Astrocyte (in vitro differentiated cells and primary cell): ENCODE measurements at regions not wholly inside any gene's neighbourhood (a gene's known extent, or its start where the extent isn't known, plus 50 kb on each side); places are given as distances from the start of the nearest gene placed in this dataset.

Experiments
- DNase-seq: peaks from one replicate; pipeline ENCODE4 v3.0.0-alpha.2; 2010; ENCODE audit warnings: low read depth
- FAIRE-seq: peaks from 2 replicates; lab custom pipeline; 2011; peaks lifted over from hg19 to GRCh38; lab: Jason Lieb, UNC
- H2AFZ ChIP-seq: 2 replicates; pipeline ENCODE4 v1.6.0; 2012; ENCODE audit warnings: low read depth, low read length, inconsistent platforms
- H3K27ac ChIP-seq: 2 replicates; pipeline ENCODE4 v1.5.1; 2011; ENCODE audit warnings: low read depth, low read length, inconsistent platforms
- H3K27me3 ChIP-seq: 2 replicates; pipeline ENCODE4 v1.6.0; 2011; ENCODE audit warnings: low read length, inconsistent platforms; ENCODE audit not compliant: insufficient read depth
- H3K36me3 ChIP-seq: 2 replicates; pipeline ENCODE4 v1.5.1; 2011; ENCODE audit warnings: low read length, inconsistent platforms; ENCODE audit not compliant: insufficient read depth
- H3K4me1 ChIP-seq: 2 replicates; pipeline ENCODE4 v1.5.1; 2011; ENCODE audit warnings: low read length, inconsistent platforms; ENCODE audit not compliant: insufficient read depth
- H3K4me2 ChIP-seq: 2 replicates; pipeline ENCODE4 v1.6.0; 2012; ENCODE audit warnings: low read length, inconsistent platforms
- H3K4me3 ChIP-seq: 2 replicates; pipeline ENCODE4 v1.5.1; 2011; ENCODE audit warnings: low read depth, mild to moderate bottlenecking, low read length, inconsistent platforms; ENCODE audit not compliant: insufficient read depth
- H3K79me2 ChIP-seq: 2 replicates; pipeline ENCODE4 v1.6.0; 2012; ENCODE audit warnings: mild to moderate bottlenecking, low read length, inconsistent platforms; ENCODE audit not compliant: insufficient read depth
- H3K9ac ChIP-seq: 2 replicates; pipeline ENCODE4 v1.6.0; 2012; ENCODE audit warnings: mild to moderate bottlenecking, low read length, inconsistent platforms
- H3K9me3 ChIP-seq: 2 replicates; pipeline ENCODE4 v1.5.1; 2012; ENCODE audit warnings: low read depth, mild to moderate bottlenecking, low read length, inconsistent platforms; ENCODE audit not compliant: insufficient read depth
- H4K20me1 ChIP-seq: 2 replicates; pipeline ENCODE4 v1.6.0; 2012; ENCODE audit warnings: low read length, inconsistent platforms; ENCODE audit not compliant: insufficient read depth
- H3K27ac Mint-ChIP-seq: one replicate; pipeline ENCODE4 v1.8.0; 2021; ENCODE audit warnings: mild to moderate bottlenecking, mixed read lengths; ENCODE audit not compliant: unreplicated experiment
- H3K27me3 Mint-ChIP-seq: one replicate; pipeline ENCODE4 v1.8.0; 2021; ENCODE audit warnings: low read depth, mixed read lengths; ENCODE audit not compliant: unreplicated experiment
- H3K36me3 Mint-ChIP-seq: one replicate; pipeline ENCODE4 v1.8.0; 2021; ENCODE audit warnings: low read depth, mixed read lengths; ENCODE audit not compliant: unreplicated experiment
- H3K4me1 Mint-ChIP-seq: one replicate; pipeline ENCODE4 v1.8.0; 2021; ENCODE audit warnings: low read depth, mixed read lengths; ENCODE audit not compliant: unreplicated experiment
- H3K4me3 Mint-ChIP-seq: one replicate; pipeline ENCODE4 v1.8.0; 2021; ENCODE audit warnings: mild to moderate bottlenecking, moderate library complexity, mixed read lengths; ENCODE audit not compliant: unreplicated experiment
- H3K9me3 Mint-ChIP-seq: one replicate; pipeline ENCODE4 v1.8.0; 2021; ENCODE audit warnings: mild to moderate bottlenecking, mixed read lengths; ENCODE audit not compliant: unreplicated experiment
- EZH2 ChIP-seq: IDR thresholded peaks from 2 replicates; pipeline ENCODE4 v1.6.1; 2012; ENCODE audit warnings: mild to moderate bottlenecking, low read length, inconsistent platforms; ENCODE audit not compliant: insufficient read depth
- TF ChIP-seq, protein P1 (sequence below): IDR thresholded peaks from 2 replicates; pipeline ENCODE4 v1.5.1; 2011; ENCODE audit warnings: low read depth, mild to moderate bottlenecking, inconsistent platforms, low read length, moderate library complexity; ENCODE audit not compliant: insufficient read depth

GRCh38 chr6:67676892-67677291 lies 958.2 kb upstream of the ADGRB3 start:
- Histone ChIP-seq H3K9ac (no peak overlapping the region), H3K4me3 (no peak overlapping the region), H3K27me3 (no peaks in the 10 kb centered on the region), H3K27ac (no peak overlapping the region), H3K4me1 (peaks cover 11% of the 10 kb centered on the region), H4K20me1 (no peaks in the 10 kb centered on the region), H3K9me3 (peaks cover 8% of the 10 kb centered on the region), H3K4me2 (no peak overlapping the region), H3K36me3 (no peaks in the 10 kb centered on the region), H3K79me2 (no peaks in the 10 kb centered on the region), H2AFZ (no peak overlapping the region)
- TF ChIP-seq, protein P1, sequence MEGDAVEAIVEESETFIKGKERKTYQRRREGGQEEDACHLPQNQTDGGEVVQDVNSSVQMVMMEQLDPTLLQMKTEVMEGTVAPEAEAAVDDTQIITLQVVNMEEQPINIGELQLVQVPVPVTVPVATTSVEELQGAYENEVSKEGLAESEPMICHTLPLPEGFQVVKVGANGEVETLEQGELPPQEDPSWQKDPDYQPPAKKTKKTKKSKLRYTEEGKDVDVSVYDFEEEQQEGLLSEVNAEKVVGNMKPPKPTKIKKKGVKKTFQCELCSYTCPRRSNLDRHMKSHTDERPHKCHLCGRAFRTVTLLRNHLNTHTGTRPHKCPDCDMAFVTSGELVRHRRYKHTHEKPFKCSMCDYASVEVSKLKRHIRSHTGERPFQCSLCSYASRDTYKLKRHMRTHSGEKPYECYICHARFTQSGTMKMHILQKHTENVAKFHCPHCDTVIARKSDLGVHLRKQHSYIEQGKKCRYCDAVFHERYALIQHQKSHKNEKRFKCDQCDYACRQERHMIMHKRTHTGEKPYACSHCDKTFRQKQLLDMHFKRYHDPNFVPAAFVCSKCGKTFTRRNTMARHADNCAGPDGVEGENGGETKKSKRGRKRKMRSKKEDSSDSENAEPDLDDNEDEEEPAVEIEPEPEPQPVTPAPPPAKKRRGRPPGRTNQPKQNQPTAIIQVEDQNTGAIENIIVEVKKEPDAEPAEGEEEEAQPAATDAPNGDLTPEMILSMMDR: no peak
- no peak for TF ChIP-seq EZH2
- FAIRE-seq (no peak), DNase-seq (no peak)
- H3K27me3 Mint-ChIP-seq: no peaks in the 10 kb centered on the region
- H3K27ac Mint-ChIP-seq: no peak overlapping the region
- H3K9me3 Mint-ChIP-seq: peaks cover 7% of the 10 kb centered on the region
- H3K4me3 Mint-ChIP-seq: no peak overlapping the region
- no peaks in the 10 kb centered on the region for H3K36me3 Mint-ChIP-seq
- peaks cover 11% of the 10 kb centered on the region for H3K4me1 Mint-ChIP-seq

GRCh38 chr6:67667637-67668422 lies 967.3 kb upstream of the ADGRB3 start:
- no peak overlapping the region for H3K4me2 ChIP-seq
- no peak overlapping the region for H3K4me3 ChIP-seq
- Mint-ChIP-seq H3K9me3 (no peaks in the 10 kb centered on the region), H3K36me3 (no peaks in the 10 kb centered on the region), H3K27ac (no peak overlapping the region), H3K4me3 (no peak overlapping the region), H3K4me1 (no peaks in the 10 kb centered on the region), H3K27me3 (no peaks in the 10 kb centered on the region)
- DNase-seq (no peak), FAIRE-seq (no peak)
- no peak overlapping the region for H2AFZ ChIP-seq
- H3K4me1 ChIP-seq: no peaks in the 10 kb centered on the region
- no peaks in the 10 kb centered on the region for H3K79me2 ChIP-seq
- H3K36me3 ChIP-seq: no peaks in the 10 kb centered on the region
- no peak for TF ChIP-seq EZH2
- TF ChIP-seq, protein P1: no peak
- H3K9ac ChIP-seq: no peak overlapping the region
- no peak overlapping the region for H3K27ac ChIP-seq
- no peaks in the 10 kb centered on the region for H4K20me1 ChIP-seq
- no peaks in the 10 kb centered on the region for H3K27me3 ChIP-seq
- H3K9me3 ChIP-seq: no peaks in the 10 kb centered on the region
